Kidney (tissue), 13 donors: ENCODE measurements at regions not wholly inside any gene's neighbourhood (a gene's known extent, or its start where the extent isn't known, plus 50 kb on each side); places are given as distances from the start of the nearest gene placed in this dataset. TPM values are rescaled to one million over a fixed set of nuclear protein-coding genes. Genes with fewer than 3 reads are reported as not detected.

ENCODE experiments used
- DNase-seq, 5 donors: peaks; one replicate each; pipeline ENCODE4 v3.0.0-alpha.2; 2013 to 2020
- FAIRE-seq: peaks from 2 replicates; lab custom pipeline; 2012; peaks lifted over from hg19 to GRCh38; lab: Jason Lieb, UNC
- H3K27ac ChIP-seq, 2 donors: one replicate each; pipeline ENCODE4 v1.7.0; 2013; ENCODE audit warnings: low read depth in 2 of 2, low read length in 2 of 2, inconsistent platforms in 1 of 2
- H3K27me3 ChIP-seq: one replicate; pipeline ENCODE4 v1.7.1; 2013; ENCODE audit warnings: low read length, inconsistent platforms; ENCODE audit not compliant: control insufficient read depth, insufficient read depth
- H3K36me3 ChIP-seq, 3 donors: one replicate each; pipeline versions ENCODE4 v1.7.0 to v1.7.1; 2013; ENCODE audit warnings: low read length in 3 of 3, control low read depth in 1 of 3, inconsistent platforms in 1 of 3; ENCODE audit not compliant: insufficient read depth in 3 of 3, control insufficient read depth in 2 of 3
- H3K4me1 ChIP-seq, 3 donors: one replicate each; pipeline versions ENCODE4 v1.7.0 to v1.7.1; 2013; ENCODE audit warnings: low read length in 3 of 3, inconsistent platforms in 1 of 3, low read depth in 1 of 3; ENCODE audit not compliant: control insufficient read depth in 2 of 3, insufficient read depth in 2 of 3
- H3K4me3 ChIP-seq, 3 donors: one replicate each; pipeline versions ENCODE4 v1.7.0 to v1.8.1; 2013; ENCODE audit warnings: low read length in 3 of 3, control low read depth in 1 of 3, inconsistent platforms in 1 of 3
- H3K9ac ChIP-seq, 3 donors: one replicate each; pipeline versions ENCODE4 v1.7.0 to v1.7.1; 2013; ENCODE audit warnings: low read length in 3 of 3, control low read depth in 1 of 3, inconsistent platforms in 1 of 3
- H3K9me3 ChIP-seq, 3 donors: one replicate each; pipeline versions ENCODE4 v1.7.0 to v1.7.1; 2013; ENCODE audit warnings: low read length in 3 of 3, control low read depth in 1 of 3, inconsistent platforms in 1 of 3; ENCODE audit not compliant: control insufficient read depth in 2 of 3, insufficient read depth in 1 of 3
- CTCF ChIP-seq: IDR thresholded peaks from 3 replicates; pipeline ENCODE4 v1.5.1; 2012; ENCODE audit warnings: mild to moderate bottlenecking, moderate library complexity, borderline replicate concordance; ENCODE audit not compliant: insufficient read depth; ENCODE audit errors: extremely low read depth
- intact Hi-C: fragments of 100-400 bp; cut with DNase I; formaldehyde crosslinking; loops from one replicate; pipeline ENCODE4 v1.11.1; 2022
- microRNA-seq: library from miRNA; unstranded; fragments of <30 nt; microRNA quantifications from one replicate; pipeline ENCODE4 v1.2.0, GENCODE V29; 2020
- donor health status: control.
- donor health status: control.
- donor health status: control.
- donor health status: control.
- donor health status: control.
- donor health status: DM: yes; HTN: yes; CAD: no.
- donor health status: Normal renal cell carcinoma (clear cell type).

- H3K27ac ChIP-seq, result no peak overlapping the region
These were observed 83.2 kb downstream of the DIRAS2 start for GRCh38 chr9:90559075-90560073.

More at GRCh38 chr9:90559075-90560073, 83.2 kb downstream of the DIRAS2 start:
- no peak overlapping the region for H3K9ac ChIP-seq
- H3K4me1 ChIP-seq, result no peaks in the 10 kb centered on the region
- intact Hi-C loops, result no loop called here
- no peaks in the 10 kb centered on the region for H3K9me3 ChIP-seq
- no peaks in the 10 kb centered on the region for H3K27me3 ChIP-seq
- FAIRE-seq (no peak), DNase-seq (no peak)
- no peak for TF ChIP-seq CTCF
- no peaks in the 10 kb centered on the region for H3K36me3 ChIP-seq
- H3K4me3 ChIP-seq, result no peak overlapping the region

Small RNAs in the stretch of these regions (microRNA-seq; reads per million reads assigned to microRNA genes)
- not detected for gene MIR4290
